ENCODE measurements at regions not wholly inside any gene's neighbourhood (a gene's known extent, or its start where the extent isn't known, plus 50 kb on each side); places are given as distances from the start of the nearest gene placed in this dataset.
A peak's percentile ranks its signal among the peaks of the same experiment; 100 is the strongest.
"Not testable (repeated sequence)": the region's sequence is repeated elsewhere in the genome, so short reads cannot be mapped to it uniquely, and the experiment has no call there.

DNA sequence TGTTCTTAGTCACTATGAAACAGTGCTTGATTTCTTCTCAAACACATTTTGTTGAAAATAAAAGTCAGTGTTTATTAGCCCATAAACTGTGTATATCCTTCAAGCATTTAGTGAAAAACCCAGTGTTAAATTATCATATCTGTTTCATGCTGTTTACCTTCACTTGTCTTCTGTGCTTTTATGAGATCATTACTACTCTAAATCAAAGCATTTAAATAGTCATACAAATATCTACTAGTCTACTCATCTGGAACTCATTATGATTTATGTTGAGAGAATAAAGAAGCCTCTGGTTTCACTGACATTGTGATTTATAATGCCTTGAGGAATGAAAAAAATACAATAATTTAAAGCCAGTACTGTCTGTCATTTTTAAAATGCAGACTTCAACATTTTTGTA, 366.5 kb downstream of the SLCO4C1 start:
- DNase-seq (ENCODE audit: low read depth) = no peak

DNA sequence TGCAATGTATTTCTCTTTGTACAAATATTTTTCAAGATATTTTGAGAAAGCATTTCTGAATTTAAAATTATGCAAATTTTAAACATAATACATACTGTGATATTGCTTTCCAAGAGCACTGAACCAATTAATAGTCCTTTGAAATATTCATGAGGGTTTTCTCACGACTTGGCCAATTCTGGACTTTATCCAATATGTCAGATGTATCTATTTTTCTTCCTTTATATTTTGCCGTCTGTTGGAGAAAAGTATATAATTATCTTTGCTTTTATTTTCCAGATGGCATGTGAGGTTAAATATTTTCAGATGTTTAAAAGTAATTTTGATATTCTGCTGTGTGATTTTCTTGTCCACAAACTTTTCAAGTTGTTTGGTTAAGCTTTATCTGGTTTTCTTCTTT, 378.9 kb downstream of the SLCO4C1 start:
- no peak for DNase-seq (ENCODE audit: low read depth)

DNA sequence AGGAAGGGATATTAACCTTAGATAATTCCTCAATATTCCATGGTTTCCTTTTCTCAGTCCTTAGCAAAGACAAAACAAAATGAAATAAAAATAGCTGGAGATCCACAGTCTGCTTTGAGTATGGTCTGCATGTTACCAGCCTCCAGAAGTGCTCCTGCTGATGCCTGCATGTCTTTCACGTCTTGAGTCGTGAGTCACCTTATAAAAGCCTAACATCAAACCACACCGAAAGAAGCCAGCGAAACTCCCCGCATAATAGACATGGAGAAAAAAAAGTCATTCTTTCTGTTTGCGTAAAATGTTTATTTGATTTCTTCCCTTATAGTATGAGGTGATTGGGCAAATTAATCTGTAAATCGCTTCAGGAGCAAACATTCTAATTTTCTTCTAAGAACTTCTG, 380.5 kb downstream of the SLCO4C1 start:
- peak; percentile 37 for DNase-seq (ENCODE audit: low read depth)

DNA sequence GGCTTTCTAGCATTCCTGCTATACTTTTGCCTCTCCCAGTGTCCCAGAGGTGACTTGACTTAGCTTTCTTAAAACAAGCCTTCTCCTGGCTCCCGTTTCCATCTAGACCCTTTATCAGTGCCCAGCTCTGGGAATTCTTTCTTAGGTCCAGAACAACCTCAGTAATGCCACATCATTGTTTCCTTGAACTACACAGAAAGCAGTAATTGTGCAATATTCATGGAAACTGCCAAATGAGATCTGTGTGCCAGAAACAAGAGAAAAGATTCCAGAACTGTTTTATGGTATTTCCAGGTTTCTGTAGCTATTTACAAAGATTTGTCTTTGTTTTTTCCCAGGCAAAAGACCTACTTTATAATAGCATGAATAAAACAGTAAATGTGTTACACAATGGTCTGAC, 391.3 kb downstream of the SLCO4C1 start:
- DNase-seq (ENCODE audit: low read depth) = peak; percentile 6

DNA sequence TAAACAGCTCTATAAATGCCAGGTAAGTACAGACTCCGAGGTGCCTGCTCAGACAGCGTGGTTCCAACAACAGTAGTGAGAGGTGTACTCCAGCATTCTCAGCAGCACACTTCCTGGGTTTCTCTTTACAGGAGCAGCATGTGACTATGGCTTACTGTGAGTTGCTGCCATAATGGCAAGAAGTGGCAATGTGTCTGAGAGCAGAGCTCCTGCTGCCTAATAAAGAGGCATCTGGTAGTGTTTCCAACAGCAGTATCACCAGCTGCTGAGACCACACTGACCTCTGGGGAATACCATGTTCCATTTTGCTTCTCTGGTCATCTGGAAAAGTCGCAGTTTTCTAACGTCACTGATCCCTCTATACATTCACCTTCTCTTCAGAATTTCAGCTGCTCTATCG, 398.2 kb downstream of the SLCO4C1 start:
- no peak for DNase-seq (ENCODE audit: low read depth)

DNA sequence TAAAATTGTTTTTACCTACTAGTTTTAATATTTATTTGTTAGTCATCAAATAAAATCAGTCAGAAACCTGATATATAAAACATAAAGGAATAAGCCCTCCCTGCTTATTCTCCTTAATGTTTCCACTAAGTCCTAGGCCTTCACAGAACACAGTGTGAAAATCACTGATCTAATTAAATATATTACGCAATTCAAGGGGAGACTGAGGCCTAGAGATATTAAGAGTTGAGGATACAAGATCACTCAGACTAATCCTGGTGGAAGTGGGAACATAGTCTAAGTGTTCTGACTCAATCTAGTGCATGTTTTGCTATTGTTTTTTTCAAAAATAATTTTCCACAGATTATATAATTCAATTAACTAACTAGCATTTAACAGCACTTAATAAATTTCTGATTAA, 401.1 kb downstream of the SLCO4C1 start:
- no peak for DNase-seq (ENCODE audit: low read depth)

DNA sequence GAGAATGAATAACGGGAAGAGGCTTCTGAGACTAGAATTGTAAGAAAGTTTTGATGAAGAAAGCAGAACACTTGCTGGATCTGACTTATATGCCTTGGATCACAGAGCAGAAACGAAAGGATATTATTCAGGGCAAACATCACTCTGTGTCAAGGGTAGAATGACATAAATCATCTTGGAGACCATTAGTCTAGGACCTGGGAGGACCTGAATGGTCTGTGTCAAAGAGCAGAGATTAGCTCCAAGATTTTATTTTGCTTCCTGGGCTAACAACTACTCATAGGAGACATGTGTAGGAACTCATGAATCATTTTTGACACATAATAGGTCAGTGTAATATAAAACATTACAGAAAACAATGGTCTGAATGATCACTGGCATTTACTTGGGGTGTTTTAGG, 417.9 kb downstream of the SLCO4C1 start:
- DNase-seq (ENCODE audit: low read depth) = no peak

DNA sequence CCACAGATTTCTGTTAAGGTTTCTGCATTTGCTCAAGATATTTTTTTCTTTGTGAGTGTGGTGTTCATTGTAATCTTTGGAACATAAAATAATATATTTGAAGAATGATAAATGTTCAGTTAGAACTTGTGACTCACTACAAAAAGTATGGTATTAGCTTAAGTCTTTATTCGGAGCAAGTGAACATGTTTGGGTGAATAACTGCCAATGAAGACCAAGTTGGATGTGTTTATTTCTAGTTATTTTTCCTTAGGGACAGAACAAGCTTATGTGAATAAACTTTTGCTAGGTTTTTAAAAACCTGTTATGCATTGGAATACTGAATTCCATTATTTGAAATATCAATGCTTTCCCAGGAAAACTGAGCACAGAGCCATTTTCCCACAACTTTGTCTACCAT, 418.6 kb downstream of the SLCO4C1 start:
- DNase-seq (ENCODE audit: low read depth) = no peak

DNA sequence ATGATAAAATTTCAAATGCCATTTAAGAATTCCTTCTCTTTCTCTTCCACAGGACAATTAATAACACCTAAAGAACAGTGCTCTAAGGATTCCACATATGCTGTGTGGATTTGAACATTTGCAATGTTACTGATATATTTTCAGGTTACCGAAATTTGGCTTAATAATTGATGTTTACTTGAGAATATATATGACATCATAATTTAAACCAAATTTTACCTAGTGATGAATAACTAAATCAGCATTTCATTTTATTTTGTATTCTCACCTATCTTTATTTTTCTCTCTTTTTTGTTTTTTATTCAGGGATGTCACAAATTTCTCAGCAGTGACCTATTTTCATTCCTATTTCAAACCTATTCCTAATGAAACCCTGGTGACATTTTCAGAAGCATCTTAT, 429.6 kb downstream of the SLCO4C1 start:
- no peak for DNase-seq (ENCODE audit: low read depth)

DNA sequence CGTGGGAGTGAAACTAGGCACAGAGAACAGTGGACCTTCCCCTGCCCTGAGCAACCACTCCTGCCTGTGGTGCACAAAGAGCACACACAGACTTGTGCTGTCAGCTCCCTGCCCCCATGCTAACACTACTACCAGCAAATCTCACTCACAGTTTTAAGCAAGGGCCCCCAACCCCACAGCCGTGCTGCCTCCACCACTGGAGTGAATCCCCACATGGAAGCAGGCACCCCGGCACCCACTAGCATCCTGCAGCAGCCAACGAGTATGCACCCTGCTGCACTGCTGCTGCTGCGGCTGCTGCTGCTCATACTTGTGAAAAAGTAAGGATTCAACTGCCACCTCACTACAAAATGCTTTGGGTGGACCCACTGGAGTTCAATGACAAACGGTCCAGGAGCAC, 435.5 kb downstream of the SLCO4C1 start:
- DNase-seq (ENCODE audit: low read depth) = no peak

DNA sequence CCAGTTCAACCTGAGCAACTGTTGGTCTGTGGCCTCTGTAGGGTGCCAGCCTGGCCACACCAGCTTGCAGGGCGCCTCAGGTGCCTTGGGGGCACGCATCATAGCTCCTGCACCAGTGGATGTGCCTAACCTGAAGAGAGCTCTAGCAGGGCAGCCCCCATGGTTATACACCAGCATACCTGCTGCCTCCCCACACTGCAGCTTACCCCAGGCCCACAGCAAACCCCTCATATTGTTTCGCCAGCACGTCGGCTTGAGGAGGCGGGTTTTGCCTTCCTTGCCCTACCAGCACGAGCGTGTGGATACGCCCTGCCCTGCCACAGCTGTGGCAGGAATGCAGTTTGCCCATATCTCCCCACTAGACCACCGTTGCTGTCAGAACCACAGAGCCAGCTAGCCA, 435.9 kb downstream of the SLCO4C1 start:
- no peak for DNase-seq (ENCODE audit: low read depth)

DNA sequence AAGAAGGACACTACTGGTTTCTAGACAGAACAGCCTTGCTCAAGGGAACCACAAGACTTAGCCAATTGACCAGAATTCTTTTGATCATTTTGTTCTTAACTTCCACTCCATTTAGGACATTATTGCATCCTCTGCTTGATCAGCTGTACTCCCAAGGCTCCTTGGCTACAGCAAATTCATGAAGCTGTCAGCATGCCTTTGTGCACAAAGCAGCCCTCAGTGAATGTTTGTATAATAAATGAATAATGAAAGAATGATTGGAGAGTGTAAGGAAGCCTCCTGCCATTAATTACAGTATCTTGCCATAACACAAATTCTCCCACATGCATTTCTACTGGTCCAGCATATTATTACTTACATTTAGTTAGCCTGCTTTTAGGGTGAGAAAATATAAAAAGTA, 449.6 kb downstream of the SLCO4C1 start:
- no peak for DNase-seq (ENCODE audit: low read depth)

DNA sequence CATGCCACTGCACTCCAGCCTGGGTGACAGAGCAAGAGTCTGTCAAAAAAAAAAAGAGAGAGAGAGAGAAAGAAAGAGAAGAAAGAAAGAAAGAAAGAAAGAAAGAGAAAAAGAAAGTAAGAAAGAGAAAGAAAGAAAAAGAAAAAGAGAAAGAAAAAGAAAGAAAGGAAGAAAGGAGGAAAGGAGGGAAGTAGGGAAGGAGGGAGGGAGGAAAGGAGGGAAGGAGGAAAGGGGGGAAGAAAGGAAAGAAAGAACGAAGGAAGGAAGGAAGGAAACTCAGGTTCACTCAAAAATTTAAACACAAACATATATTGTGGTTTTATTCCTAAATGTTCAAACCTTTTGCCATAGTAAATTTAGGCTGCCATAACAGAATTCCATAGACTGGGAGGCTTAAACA, 453.0 kb downstream of the SLCO4C1 start:
- no peak for DNase-seq (ENCODE audit: low read depth)

DNA sequence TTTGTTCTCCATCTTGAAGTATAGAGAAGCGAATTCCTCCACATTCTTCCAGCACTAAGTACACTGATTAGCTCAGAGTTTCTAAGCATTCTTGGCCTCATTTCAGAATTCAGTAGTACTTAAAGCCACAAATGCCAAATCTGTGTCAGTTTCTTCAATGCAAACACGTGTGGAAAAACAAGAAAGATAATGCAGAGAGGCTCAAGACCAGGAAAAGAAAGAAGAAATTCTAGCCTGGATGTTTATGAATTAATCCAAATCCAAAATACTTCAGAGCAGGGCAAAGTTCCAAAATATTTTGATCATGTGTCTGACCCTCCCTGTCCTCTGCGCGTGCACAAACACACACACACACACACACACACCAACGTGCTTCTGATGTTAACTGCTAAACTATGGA, 457.6 kb downstream of the SLCO4C1 start:
- DNase-seq (ENCODE audit: low read depth) = peak; percentile 50

DNA sequence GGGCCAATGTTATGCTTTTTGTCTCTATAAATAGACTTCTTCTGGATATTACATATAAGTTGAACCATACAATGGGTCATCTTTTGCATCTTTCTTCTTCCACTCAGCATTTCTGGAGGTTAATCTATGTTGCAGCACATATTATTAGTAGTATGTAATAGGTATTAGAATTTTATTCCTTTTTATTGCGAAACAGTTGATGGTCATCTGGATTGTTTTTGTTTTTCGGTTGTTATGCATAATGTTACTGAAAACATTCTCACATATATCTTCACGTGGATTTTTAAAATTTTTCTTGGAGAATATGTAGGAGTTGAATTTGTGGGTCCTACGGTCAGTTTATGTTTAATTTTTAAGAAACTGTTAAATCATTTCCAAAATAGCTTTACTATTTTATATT, 466.8 kb downstream of the SLCO4C1 start:
- DNase-seq (ENCODE audit: low read depth) = no peak

DNA sequence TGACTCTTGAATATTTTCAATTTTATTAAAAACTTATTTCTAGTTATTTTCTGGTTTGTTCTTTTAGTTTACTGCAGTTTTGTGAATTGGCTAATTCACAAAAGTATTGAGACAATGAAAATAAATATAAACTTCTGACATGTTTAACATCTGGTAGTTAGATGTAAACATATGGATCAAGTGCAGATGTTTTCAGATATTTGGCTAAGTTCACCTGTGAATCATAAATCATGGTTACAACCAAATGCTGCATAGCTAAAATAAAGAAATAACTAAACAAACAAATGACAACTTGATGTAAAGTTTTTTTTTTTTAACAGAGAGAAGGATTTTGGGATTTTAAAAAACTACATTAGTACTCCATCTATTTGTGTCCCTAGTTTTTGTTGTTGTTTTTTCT, 484.6 kb downstream of the SLCO4C1 start:
- no peak for DNase-seq (ENCODE audit: low read depth)

DNA sequence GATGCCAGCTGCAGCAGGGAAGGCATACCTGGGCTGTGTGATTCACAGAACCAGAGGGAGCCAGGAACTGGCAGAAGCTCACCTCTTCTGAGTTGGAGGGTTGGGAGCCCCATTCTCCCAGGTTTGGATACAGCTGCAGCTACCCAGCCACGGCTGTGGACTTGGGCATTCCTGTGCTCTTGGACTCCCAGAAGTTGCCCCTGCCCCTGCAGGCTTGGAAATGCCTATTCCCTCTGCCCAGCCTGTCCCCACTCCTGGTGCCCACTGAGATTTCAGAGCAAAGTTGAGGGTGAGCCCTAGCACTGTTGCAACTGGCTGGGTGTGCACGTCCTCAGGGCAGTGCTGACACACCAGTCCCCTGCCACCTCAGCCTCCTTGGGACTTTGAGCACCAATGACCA, 489.7 kb downstream of the SLCO4C1 start:
- no peak for DNase-seq (ENCODE audit: low read depth)

DNA sequence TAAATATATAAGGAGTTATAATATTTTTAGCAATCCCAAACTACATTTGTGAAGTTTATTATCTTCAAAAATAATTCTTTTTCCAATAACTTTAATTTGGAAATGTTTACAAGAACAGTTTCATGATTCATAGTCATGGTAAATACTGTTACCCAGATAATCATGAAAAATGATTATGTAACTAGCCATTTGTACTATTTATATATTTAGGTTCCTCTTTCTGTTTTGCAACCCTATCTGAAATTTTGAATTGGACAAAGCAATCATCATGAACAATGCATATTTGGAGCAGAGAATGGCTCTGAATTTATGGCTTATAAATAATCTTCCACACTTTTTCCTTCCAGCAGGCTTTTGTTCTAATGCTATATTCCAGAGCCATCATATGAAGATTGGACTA, 499.7 kb downstream of the SLCO4C1 start:
- no peak for DNase-seq (ENCODE audit: low read depth)

DNA sequence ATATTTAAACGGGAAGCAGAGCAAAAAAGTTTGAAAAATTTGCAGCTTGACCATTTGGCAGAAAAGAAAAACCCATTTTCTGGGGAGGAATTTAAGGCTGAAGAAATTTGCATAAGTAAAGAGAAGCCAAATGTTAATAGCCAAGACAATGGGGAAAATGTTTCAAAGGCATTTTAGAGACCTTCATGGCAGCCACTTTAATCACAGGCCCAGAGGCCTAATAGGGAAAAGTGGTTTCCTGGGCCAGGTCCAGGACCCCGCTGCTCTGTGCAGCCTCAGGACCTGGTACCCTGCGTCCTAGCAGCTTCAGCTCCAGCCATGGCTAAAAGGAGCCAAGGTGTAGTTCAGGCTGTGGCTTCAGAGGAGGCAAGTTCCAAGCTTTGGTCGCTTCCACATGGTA, 507.3 kb downstream of the SLCO4C1 start:
- DNase-seq (ENCODE audit: low read depth) = no peak

DNA sequence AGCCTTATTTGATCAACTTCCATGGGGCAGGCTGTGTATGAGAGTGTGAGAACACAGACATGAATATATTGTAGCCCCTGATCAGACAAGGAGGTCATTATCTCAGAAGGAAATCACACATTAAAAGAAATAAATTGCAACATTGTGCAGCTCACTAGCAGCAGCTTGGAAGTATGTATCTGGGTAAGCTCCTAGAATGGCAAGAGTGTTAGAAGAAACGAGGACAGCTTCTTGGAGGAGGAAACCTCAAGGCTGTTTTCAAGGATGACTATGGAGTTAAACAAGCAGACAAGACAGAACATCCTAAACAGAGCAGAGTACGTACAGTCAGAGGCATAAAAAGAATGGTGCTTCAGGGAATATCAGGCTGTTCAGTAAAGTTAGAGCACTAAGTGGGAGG, 511.0 kb downstream of the SLCO4C1 start:
- no peak for DNase-seq (ENCODE audit: low read depth)

DNA sequence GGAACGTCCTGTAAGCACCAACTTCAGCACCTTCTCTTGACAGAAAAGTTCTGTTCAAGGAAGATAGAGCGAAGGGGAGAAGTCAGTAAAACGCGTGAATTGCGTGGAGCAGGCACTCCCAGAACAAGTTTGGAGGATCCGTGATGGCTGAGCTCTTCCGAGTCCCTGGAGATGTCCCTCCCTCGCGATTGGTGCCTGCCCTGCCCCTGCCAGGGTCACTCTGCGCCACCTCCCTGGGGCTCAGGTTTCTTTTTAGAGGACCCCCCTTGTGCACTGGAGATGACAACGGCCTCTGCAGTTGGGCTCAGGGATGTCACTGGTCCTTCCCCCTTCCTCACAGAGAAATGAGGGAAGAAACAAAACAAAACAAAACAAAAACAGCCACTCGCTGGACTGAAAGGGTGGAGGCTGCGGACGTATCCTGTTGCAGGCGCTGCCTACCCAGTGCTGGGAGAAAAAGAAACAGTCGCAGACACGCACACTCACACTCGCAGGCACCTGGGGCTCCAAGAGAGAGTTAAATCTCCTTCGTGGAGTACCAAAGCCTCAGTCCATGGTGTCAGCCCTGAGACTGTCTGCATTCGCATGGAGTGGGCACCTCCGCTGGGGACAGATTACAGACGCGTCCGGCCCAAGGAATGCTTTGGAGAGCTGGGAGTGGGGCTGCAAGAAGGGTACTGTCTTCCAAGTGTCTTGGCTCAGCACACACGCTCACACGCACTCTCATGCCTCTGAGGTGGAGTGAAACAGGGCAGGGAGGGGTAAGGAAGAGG, 512.7 kb downstream of the SLCO4C1 start:
- DNase-seq (ENCODE audit: low read depth) = no peak

DNA sequence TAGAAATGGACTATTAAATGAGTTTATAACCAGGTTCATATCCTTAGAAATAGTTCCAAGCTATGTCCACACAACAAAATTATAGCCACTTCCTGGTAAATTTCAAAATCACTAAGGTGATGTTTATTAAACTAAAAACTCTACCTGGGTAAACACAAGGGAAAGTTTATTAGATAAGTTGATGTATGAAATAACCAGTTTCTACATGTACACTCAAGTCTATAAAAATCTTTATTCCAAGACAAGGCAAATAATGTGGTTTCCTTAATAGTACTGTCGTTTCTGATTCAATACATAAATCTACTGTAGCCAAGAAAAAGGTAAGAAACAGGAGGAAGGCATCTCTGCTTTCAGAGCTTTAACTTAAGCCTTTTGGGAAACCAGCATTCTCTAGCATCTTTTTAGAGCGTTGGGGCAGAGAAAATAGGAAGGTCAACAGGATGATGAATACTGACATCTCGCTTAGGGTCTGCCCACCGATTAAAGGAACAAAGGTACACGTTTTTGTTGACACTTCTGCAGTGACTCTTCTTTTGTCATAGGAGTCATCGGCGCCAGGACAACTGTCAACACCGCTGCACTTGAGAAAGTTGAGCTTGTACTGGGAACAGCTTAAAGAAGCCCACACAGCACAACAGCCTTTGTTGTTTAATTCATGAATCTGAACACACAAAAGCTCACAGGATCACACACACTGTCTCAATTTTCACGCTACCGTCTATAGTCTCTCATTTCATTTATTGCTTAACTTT, 513.6 kb downstream of the SLCO4C1 start:
- DNase-seq (ENCODE audit: low read depth) = no peak

DNA sequence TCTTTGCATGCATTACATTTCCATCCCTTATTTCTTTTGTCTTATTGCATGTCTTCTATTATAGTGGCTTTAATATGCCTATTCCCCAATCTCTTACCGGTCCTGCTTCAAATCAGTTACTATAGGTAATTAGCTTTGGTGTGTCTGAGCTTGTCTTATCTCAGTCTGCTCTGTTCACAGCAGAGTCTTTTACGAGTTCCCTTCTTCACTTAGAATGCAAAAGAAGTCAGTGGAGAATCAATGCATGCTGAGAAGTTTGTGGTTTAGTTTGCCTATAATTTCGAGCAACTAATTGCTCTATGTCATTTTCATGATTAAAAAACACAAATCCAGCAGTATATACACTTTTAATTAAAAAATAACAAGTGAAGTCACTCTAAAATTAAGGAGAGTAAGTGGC, 545.0 kb downstream of the SLCO4C1 start:
- no peak for DNase-seq (ENCODE audit: low read depth)

DNA sequence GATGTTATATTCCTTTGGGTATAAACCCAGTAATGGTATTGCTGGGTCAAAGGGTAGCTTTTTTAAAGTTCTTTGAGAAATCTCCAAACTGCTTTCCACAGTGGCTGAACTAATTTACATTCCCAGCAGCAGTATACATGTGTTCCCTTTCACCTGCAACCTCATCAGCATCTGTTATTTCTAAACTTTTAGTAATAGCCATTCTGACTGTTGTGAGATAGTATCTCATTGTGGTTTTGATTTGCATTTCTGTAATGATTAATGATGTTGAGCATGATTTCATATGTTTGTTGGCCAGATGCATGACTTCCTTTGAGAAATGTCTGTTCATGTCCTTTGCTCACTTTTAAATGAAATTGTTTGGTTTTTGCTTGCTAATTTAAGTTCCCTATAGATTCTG, 553.1 kb downstream of the SLCO4C1 start:
- DNase-seq (ENCODE audit: low read depth) = not testable (repeated sequence)

Measured in iris pigment epithelial cell (primary cell).